Midbrain (tissue), 1 donor: ENCODE measurements at regions not wholly inside any gene's neighbourhood (a gene's known extent, or its start where the extent isn't known, plus 50 kb on each side); places are given as distances from the start of the nearest gene placed in this dataset.

ENCODE experiments used
- DNase-seq: peaks from one replicate; lab custom pipeline; 2025; lab: John Stamatoyannopoulos, UW

DNA sequence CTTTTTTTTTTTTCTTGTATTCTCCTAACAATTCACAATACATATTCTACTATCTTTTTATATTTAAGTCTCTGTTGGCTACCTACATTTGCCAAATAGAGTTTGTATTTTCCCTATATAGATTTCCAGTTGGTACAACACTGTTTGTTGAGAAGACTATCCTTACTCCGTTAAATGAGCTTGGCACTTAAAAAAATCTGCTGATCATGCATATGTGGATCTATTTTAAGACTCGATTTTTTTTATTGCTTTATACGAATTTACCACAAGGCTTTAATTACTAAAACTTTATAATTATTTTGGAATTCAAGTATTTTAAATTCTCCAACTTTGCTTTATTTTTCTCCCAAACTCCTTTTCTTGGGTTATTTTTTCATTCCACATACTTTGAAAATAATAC is 855.6 kb downstream of the C6orf118 start:
- no peak for DNase-seq

DNA sequence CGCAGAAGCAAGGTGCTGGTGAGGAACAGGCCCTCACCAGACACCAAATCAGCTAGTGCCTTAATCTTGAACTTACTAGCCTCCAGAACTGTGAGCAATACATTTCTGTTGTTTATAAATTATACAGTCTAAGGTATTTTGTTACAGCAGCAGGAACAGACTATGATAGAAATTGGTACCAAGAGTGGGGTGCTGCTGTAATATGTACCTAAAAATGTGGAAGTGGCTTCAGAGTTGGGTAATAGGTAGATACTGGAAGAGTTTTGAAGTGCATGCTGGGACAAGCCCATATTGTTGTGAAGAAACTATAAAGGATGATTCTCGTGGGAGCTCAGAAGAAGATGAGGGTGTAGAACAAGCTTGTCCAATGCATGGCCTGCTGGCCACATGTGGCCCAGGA is 866.8 kb downstream of the C6orf118 start:
- DNase-seq, result no peak

DNA sequence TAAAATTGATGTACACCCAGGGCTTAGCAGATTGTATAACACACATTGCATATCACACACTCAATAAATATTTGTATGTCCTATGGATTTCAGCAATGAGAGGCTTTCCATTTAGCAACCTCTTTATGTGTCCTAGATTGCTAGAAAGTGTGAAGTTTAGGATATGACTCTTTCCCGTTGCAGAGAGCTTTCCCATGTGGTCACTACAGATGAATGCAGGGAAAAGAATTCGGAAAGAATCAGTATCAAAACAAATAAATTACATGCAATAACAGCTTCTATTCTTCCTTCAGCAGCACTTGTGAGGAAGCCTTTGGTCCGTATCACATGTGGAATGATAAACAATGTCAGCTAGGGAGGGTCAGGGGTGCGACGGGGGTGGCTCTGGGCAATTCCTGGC is 870.1 kb downstream of the C6orf118 start:
- no peak for DNase-seq

DNA sequence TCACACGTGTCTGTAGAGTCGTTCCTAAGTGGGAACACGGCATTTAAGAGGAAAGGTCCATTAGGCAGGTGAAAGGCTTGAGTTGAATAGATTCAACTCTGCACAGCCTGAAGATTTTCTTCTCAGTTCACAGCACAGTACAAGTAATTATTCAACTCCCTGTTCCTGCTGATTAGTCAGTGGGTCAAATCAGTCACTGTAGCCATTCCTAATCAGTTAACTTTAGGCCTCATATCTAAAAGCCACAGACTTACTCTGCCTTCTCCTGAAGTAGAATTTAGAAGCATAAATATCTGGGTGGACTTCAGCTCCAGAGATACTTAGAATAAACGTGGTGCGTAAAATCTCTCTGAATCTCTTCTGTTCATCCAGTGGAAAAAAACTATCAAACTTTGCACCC is 872.4 kb downstream of the C6orf118 start:
- no peak for DNase-seq

DNA sequence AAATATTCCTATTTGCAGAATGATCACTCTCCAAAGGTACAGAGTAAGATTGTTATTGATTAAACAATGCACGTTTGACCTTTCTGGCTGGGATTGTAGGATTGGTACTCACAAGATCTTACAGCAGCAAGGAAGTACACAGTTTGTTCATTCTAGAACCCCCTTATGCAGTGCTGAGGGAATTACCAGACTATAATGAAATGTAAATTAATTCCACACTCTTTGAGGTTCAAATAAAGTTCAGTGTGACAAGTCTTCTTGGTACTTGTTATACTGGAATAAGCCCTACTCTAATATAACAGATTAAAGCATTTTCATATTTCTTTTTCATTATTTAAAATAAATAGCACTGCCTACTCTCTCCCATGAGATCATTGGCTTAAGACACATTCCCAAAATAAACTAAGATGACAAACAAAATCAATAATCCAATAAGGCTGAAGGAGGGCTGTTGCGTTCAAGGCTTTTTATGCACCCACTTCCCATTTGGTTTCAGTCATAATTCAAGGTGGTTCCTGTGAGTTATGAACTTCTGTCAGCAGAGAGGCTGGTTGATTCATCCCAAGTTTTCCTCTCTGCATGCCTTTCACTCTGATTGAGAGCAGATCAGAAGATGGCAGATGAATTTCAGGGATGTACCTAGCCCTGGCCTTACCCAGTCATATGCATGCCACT is 881.5 kb downstream of the C6orf118 start:
- no peak for DNase-seq

DNA sequence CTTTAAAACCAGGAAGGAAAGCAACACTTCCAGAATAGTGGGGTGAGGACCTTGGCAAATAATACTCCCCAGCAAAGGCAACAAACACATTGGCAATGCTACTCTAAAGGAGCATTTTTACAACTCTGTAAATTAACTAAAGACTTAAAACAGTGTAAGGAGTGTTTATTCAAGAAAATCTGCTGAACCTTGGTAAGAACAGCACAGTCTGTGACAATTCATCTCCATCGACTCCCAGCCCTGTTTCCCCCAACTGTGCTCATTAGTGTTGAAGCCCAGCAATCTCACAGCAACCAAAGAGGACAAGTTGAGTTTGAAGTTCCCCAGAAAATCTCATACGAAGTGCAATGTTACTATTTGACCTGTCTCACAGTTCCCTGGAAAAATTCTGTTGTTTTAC is 884.9 kb downstream of the C6orf118 start:
- no peak for DNase-seq

DNA sequence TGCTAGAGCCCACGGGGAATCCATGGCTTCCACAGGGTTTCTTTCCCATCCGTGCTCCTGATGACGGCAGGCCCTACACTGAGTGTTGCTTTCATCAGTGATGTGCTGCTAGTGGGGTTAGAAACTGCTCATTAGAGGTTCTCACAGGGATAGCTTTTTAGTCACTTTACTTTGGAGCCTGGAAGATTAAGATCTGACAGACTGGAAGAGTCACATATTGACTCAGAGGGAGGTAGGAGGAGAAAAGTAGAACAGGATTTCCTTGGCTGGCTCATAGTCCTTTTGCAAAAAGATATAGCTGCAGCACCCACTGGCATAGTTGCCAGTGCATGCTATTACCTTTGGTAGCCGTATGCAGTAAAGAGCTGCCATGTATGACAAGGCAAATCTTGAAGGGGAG is 890.3 kb downstream of the C6orf118 start:
- no peak for DNase-seq

- no peak for DNase-seq
Measured at GRCh38 chr6:164418262-164418588, 891.2 kb downstream of the C6orf118 start.

GRCh38 chr6:164417537-164418261 is 891.7 kb downstream of the C6orf118 start:
- DNase-seq, result no peak

DNA sequence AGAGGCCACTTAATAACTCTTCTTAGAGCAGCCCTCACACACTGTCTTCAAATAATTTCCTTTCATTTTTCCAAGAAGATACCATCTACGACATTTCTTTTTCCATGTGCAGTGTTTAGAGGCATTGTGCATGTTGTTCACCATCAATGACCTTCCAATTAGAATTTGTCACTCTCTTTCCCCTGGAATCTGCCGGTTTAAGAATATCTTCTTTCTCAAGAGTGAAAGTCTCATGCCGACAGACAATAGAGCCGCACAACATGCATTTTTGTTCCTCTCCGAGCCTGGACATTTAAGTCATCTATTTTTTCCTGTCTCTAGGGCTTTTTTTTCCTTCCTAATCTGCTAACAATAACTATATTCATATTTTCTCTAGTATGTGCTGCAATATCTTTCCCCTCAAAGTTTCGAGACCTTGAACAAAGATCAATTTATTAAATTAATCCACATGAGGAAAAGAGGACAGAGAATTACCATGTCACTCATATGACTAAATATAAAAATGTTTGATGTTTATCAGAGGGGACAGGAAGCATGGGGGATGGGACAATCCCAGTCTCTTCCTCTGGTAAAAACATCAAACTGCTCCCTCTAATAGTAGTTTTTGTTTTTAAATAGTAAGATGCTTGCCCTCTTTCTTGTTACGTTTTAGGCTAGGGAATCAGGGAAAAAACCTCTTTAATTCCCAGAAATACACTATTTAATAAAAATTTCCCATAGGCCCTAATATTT is 893.4 kb downstream of the C6orf118 start:
- DNase-seq, result peak; percentile 6

DNA sequence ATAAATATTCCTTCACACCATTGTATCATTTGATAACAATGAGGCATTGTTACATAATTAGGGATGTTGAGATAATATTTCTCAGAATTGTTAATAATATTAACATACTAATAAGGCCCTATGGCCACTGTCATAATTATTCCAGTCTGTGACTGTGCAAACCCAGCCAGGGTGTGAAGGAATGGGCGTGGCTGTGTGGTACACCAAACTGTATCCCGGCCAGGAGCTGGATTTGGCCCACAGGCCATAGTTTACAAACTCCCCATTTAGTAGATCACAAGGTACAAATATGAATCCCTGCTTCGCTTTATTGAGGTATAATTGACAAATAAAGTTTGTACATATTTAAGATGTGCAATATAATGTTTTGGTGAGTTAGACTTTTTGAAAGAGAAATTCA is 894.7 kb downstream of the C6orf118 start:
- DNase-seq, result no peak

GRCh38 chr6:164412566-164412965 is 896.8 kb downstream of the C6orf118 start:
- DNase-seq, result no peak

GRCh38 chr6:164410017-164410416 is 899.4 kb downstream of the C6orf118 start:
- no peak for DNase-seq

DNA sequence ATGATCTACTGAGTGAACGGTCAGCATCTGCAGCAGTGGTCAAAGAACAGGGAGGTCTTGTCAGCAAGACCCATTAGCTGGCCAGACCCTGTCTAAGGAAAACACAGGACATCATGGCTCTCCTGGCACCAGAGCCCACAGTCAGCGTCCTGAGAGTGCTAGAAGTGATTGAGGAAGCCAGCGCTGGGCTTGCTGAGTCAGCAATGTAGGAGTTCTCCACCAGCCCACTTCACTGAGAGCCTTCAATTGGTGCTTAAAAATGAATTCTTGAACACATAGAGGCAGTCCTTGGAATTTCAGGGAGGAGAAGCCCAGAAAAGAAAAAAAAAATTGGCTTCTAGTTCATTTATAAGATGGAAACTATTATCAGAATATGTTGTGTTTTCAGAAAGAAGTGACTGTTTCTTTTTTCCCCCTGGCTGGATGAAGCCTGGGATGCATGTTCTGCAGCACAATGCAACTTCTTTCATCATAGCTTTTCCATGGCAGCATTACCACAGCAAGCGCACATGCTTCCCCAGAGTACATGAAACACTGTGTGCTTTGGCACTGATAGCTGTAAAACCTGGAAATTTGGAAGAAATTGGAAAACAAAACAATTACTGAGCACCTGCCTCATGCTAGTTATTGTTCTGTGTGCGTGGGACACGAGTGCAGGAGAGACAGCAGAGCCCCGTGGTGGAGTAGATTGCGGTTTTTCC is 899.9 kb downstream of the C6orf118 start:
- DNase-seq, result no peak

DNA sequence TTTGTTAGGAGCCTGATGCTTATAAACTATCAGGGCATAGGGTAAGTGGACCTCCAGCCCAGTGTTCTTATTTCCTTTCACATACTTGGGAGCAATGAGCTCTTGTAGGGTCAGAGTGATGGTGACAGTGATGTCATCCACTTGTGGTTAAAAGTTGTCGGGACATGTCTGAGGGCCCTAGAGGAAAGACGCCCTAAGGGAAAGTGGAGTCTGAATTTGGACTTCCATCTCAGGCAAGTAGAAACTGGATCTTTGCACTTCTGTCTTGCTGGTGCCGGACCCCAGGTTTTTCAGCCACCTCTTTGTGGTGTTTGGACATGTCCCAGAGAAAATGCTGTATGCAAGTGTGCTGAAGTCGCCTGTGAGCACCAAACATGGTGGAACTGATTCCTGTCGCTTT is 900.5 kb downstream of the C6orf118 start:
- DNase-seq, result no peak

- no peak for DNase-seq
Measured at GRCh38 chr6:164404812-164405488, 904.5 kb downstream of the C6orf118 start.

DNA sequence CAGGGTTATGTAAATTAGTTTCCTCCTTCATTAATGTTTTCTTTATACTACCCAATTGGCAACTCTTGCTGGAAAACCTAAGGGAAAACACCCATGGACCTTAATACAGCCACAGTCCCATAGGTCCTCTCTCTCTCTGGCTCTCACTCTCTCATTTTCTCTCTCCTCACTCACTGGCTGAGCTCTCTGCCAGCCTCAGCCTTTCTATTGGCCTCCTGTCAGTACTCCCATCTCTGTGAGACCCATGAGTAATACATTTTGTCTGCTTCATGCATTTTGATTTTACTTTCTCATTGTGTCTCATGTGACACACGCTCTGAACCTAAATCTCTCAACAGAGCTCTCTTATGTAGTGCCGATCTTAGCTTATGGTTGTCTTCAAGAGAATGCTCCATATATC is 907.5 kb downstream of the C6orf118 start:
- DNase-seq, result peak; percentile 10

- DNase-seq, result peak; percentile 14
Measured at GRCh38 chr6:164398647-164399046, 910.8 kb downstream of the C6orf118 start.

- DNase-seq, result peak; percentile 72
Measured at GRCh38 chr6:164396071-164397047, 913.0 kb downstream of the C6orf118 start.

- DNase-seq, result no peak
Measured at GRCh38 chr6:164379795-164380194, 929.6 kb downstream of the C6orf118 start.

- DNase-seq, result no peak
Measured at GRCh38 chr6:164378330-164378729, 931.1 kb downstream of the C6orf118 start.
